NCI-H2227 (cell line): ENCODE measurements at regions not wholly inside any gene's neighbourhood (a gene's known extent, or its start where the extent isn't known, plus 50 kb on each side); places are given as distances from the start of the nearest gene placed in this dataset.

Source experiments
- DNase-seq: peaks from one replicate; lab custom pipeline; 2025; ENCODE audit not compliant: unreplicated experiment; lab: John Stamatoyannopoulos, UW

- DNase-seq: no peak
Observed at GRCh38 chr14:98799891-98800290, 472.1 kb downstream of the BCL11B start.

- no peak for DNase-seq
Observed at GRCh38 chr14:98802044-98802443, 470.0 kb downstream of the BCL11B start.

GRCh38 chr14:98803196-98803595 is 468.8 kb downstream of the BCL11B start:
- no peak for DNase-seq

GRCh38 chr14:98808494-98809407 is 463.2 kb downstream of the BCL11B start:
- no peak for DNase-seq

- no peak for DNase-seq
Observed at GRCh38 chr14:98816195-98816594, 455.8 kb downstream of the BCL11B start.

- no peak for DNase-seq
Observed at GRCh38 chr14:98816720-98817119, 455.3 kb downstream of the BCL11B start.

- no peak for DNase-seq
Observed at GRCh38 chr14:98819132-98819866, 452.7 kb downstream of the BCL11B start.

- DNase-seq: no peak
Observed at GRCh38 chr14:98819867-98820206, 452.2 kb downstream of the BCL11B start.

- DNase-seq: no peak
Observed at GRCh38 chr14:98822917-98823316, 449.1 kb downstream of the BCL11B start.

- DNase-seq: no peak
Observed at GRCh38 chr14:98826618-98827017, 445.4 kb downstream of the BCL11B start.

GRCh38 chr14:98834119-98834518 is 437.9 kb downstream of the BCL11B start:
- DNase-seq: no peak

GRCh38 chr14:98835051-98835824 is 436.8 kb downstream of the BCL11B start:
- no peak for DNase-seq

GRCh38 chr14:98835825-98836100 is 436.2 kb downstream of the BCL11B start:
- DNase-seq: no peak

GRCh38 chr14:98840091-98840490 is 431.9 kb downstream of the BCL11B start:
- DNase-seq: no peak

- no peak for DNase-seq
Observed at GRCh38 chr14:98840511-98840910, 431.5 kb downstream of the BCL11B start.

GRCh38 chr14:98844456-98844855 is 427.5 kb downstream of the BCL11B start:
- DNase-seq: no peak

GRCh38 chr14:98847521-98848468 is 424.2 kb downstream of the BCL11B start:
- DNase-seq: no peak

- no peak for DNase-seq
Observed at GRCh38 chr14:98853063-98853729, 418.8 kb downstream of the BCL11B start.

- no peak for DNase-seq
Observed at GRCh38 chr14:98855926-98856715, 415.9 kb downstream of the BCL11B start.
